Amniotic stem cell (primary cell): ENCODE measurements at regions not wholly inside any gene's neighbourhood (a gene's known extent, or its start where the extent isn't known, plus 50 kb on each side); places are given as distances from the start of the nearest gene placed in this dataset.

Experiments used
- DNase-seq: peaks from one replicate; lab custom pipeline; 2025; lab: John Stamatoyannopoulos, UW

GRCh38 chr1:90201467-90202358 is 206.8 kb downstream of the ZNF326 start:
- no peak for DNase-seq

GRCh38 chr1:90200646-90201205 is 205.8 kb downstream of the ZNF326 start:
- no peak for DNase-seq

GRCh38 chr1:90198616-90199332 is 203.9 kb downstream of the ZNF326 start:
- no peak for DNase-seq

GRCh38 chr1:90193116-90193515 is 198.2 kb downstream of the ZNF326 start:
- no peak for DNase-seq

- DNase-seq: no peak
Measured at GRCh38 chr1:90192408-90192807, 197.5 kb downstream of the ZNF326 start.

- DNase-seq: no peak
Measured at GRCh38 chr1:90190523-90190922, 195.6 kb downstream of the ZNF326 start.

- no peak for DNase-seq
Measured at GRCh38 chr1:90189889-90190288, 195.0 kb downstream of the ZNF326 start.

- DNase-seq: no peak
Measured at GRCh38 chr1:90187323-90187585, 192.3 kb downstream of the ZNF326 start.

- no peak for DNase-seq
Measured at GRCh38 chr1:90186506-90187322, 191.8 kb downstream of the ZNF326 start.

- no peak for DNase-seq
Measured at GRCh38 chr1:90176530-90176929, 181.6 kb downstream of the ZNF326 start.

- DNase-seq: no peak
Measured at GRCh38 chr1:90175490-90176167, 180.7 kb downstream of the ZNF326 start.

GRCh38 chr1:90174246-90174645 is 179.3 kb downstream of the ZNF326 start:
- DNase-seq: no peak

GRCh38 chr1:90162216-90162615 is 167.3 kb downstream of the ZNF326 start:
- DNase-seq: no peak

GRCh38 chr1:90161625-90162024 is 166.7 kb downstream of the ZNF326 start:
- DNase-seq: no peak

GRCh38 chr1:90155721-90156487 is 161.0 kb downstream of the ZNF326 start:
- DNase-seq: no peak

- DNase-seq: no peak
Measured at GRCh38 chr1:90154711-90155110, 159.8 kb downstream of the ZNF326 start.

GRCh38 chr1:90149101-90149500 is 154.2 kb downstream of the ZNF326 start:
- DNase-seq: no peak

GRCh38 chr1:90147093-90147492 is 152.2 kb downstream of the ZNF326 start:
- no peak for DNase-seq

- no peak for DNase-seq
Measured at GRCh38 chr1:90144820-90145219, 149.9 kb downstream of the ZNF326 start.

- no peak for DNase-seq
Measured at GRCh38 chr1:90143591-90143990, 148.7 kb downstream of the ZNF326 start.

GRCh38 chr1:90142697-90143096 is 147.8 kb downstream of the ZNF326 start:
- DNase-seq: no peak
